ENCODE measurements at regions not wholly inside any gene's neighbourhood (a gene's known extent, or its start where the extent isn't known, plus 50 kb on each side); places are given as distances from the start of the nearest gene placed in this dataset.

GRCh38 chr14:54278087-54278486 lies 118.7 kb upstream of the CDKN3 start:
- H3K79me2 ChIP-seq (ENCODE audit: insufficient read depth, low read length): no peaks in the 10 kb centered on the region
- WGBS (ENCODE audit: insufficient coverage): no CpG with 5 or more reads among the region's 2 CpGs
- no peak overlapping the region for H3K4me3 ChIP-seq (replicated peaks in 1 of 3; ENCODE audit: low read depth in 2 of 3, low read length in 3 of 3)
- H4K20me1 ChIP-seq (ENCODE audit: insufficient read depth, low read length): no peaks in the 10 kb centered on the region
- TF ChIP-seq CTCF (IDR thresholded peaks at IDR 0.05): no peak
- H3K9me3 Mint-ChIP-seq: peaks cover 0 to 7% (median 2%) of the 10 kb centered on the region in 7 donors
- H3K27ac ChIP-seq (ENCODE audit: low read depth in 1 of 2, low read length in 2 of 2): no peak overlapping the region
- no peak overlapping the region for H2AFZ ChIP-seq (ENCODE audit: insufficient read depth, low read depth, low read length, poor library complexity, severe bottlenecking)
- no peak overlapping the region for H3K4me3 Mint-ChIP-seq
- H3K27me3 Mint-ChIP-seq (ENCODE audit: low read depth in 3 of 3): no peaks in the 10 kb centered on the region
- DNase-seq: no peak
- intact Hi-C loops (cut with micrococcal nuclease): no loop called here
- H3K4me1 ChIP-seq (ENCODE audit: control insufficient read depth in 1 of 2, insufficient read depth in 2 of 2, low read length in 2 of 2): no peaks in the 10 kb centered on the region
- H3K9me3 ChIP-seq (replicated peaks in 1 of 2; ENCODE audit: control insufficient read depth in 1 of 2, insufficient read depth in 1 of 2, low read length in 2 of 2): peaks cover 0 to 5% of the 10 kb centered on the region in 2 donors
- no peak overlapping the region for H3K9ac ChIP-seq (ENCODE audit: insufficient read depth, low read length, poor library complexity, severe bottlenecking)
- H3K4me2 ChIP-seq (replicated peaks; ENCODE audit: extremely low read depth, low read length, poor library complexity, severe bottlenecking): no peak overlapping the region
- no peak overlapping the region for H3K27ac Mint-ChIP-seq
- no peaks in the 10 kb centered on the region for H3K36me3 ChIP-seq (replicated peaks in 1 of 2; ENCODE audit: control insufficient read depth in 1 of 2, insufficient read depth in 2 of 2, low read length in 2 of 2)
- no peaks in the 10 kb centered on the region for H3K27me3 ChIP-seq (ENCODE audit: control insufficient read depth in 2 of 2, insufficient read depth in 2 of 2, low read length in 2 of 2)
- H3K4me1 Mint-ChIP-seq: no peaks in the 10 kb centered on the region
- no peaks in the 10 kb centered on the region for H3K36me3 Mint-ChIP-seq

- Mint-ChIP-seq H3K4me1 (no peaks in the 10 kb centered on the region), H3K4me3 (no peak overlapping the region), H3K27ac (no peak overlapping the region), H3K36me3 (no peaks in the 10 kb centered on the region), H3K9me3 (peaks cover 0 to 7% (median 2%) of the 10 kb centered on the region in 7 donors), H3K27me3 (ENCODE audit: low read depth in 3 of 3) (no peaks in the 10 kb centered on the region)
- Histone ChIP-seq H3K9ac (ENCODE audit: insufficient read depth, low read length, poor library complexity, severe bottlenecking) (no peak overlapping the region), H4K20me1 (ENCODE audit: insufficient read depth, low read length) (no peaks in the 10 kb centered on the region), H3K27ac (ENCODE audit: low read depth in 1 of 2, low read length in 2 of 2) (no peak overlapping the region), H2AFZ (ENCODE audit: insufficient read depth, low read depth, low read length, poor library complexity, severe bottlenecking) (no peak overlapping the region), H3K4me2 (replicated peaks; ENCODE audit: extremely low read depth, low read length, poor library complexity, severe bottlenecking) (no peak overlapping the region), H3K79me2 (ENCODE audit: insufficient read depth, low read length) (no peaks in the 10 kb centered on the region), H3K9me3 (replicated peaks in 1 of 2; ENCODE audit: control insufficient read depth in 1 of 2, insufficient read depth in 1 of 2, low read length in 2 of 2) (peaks cover 0 to 5% of the 10 kb centered on the region in 2 donors), H3K36me3 (replicated peaks in 1 of 2; ENCODE audit: control insufficient read depth in 1 of 2, insufficient read depth in 2 of 2, low read length in 2 of 2) (no peaks in the 10 kb centered on the region), H3K4me1 (ENCODE audit: control insufficient read depth in 1 of 2, insufficient read depth in 2 of 2, low read length in 2 of 2) (no peaks in the 10 kb centered on the region), H3K4me3 (replicated peaks in 1 of 3; ENCODE audit: low read depth in 2 of 3, low read length in 3 of 3) (no peak overlapping the region), H3K27me3 (ENCODE audit: control insufficient read depth in 2 of 2, insufficient read depth in 2 of 2, low read length in 2 of 2) (no peaks in the 10 kb centered on the region)
- intact Hi-C loops (cut with micrococcal nuclease): no loop called here
- DNase-seq: no peak
- TF ChIP-seq CTCF (IDR thresholded peaks at IDR 0.05): no peak
- WGBS (ENCODE audit: insufficient coverage): 93% methylated on average over 3 of the region's 7 CpGs
Observed at GRCh38 chr14:54278665-54279295, 118.0 kb upstream of the CDKN3 start.

All from CD14-positive monocyte (primary cell).